ENCODE measurements at regions not wholly inside any gene's neighbourhood (a gene's known extent, or its start where the extent isn't known, plus 50 kb on each side); places are given as distances from the start of the nearest gene placed in this dataset.

GRCh38 chr6:15879371-15880261 is 216.8 kb upstream of the DTNBP1 start:
- DNase-seq (ENCODE audit: low read depth in 2 of 2): peak; percentile 60 to 87

- no peak for DNase-seq (ENCODE audit: low read depth in 2 of 2)
Observed at GRCh38 chr6:15877231-15877630, 214.4 kb upstream of the DTNBP1 start.

GRCh38 chr6:15876406-15876805 is 213.6 kb upstream of the DTNBP1 start:
- peak in 1 of 2 donors; percentile 14 for DNase-seq (ENCODE audit: low read depth in 2 of 2)

- no peak for DNase-seq (ENCODE audit: low read depth in 2 of 2)
Observed at GRCh38 chr6:15875797-15876196, 213.0 kb upstream of the DTNBP1 start.

- DNase-seq (ENCODE audit: low read depth in 2 of 2): no peak
Observed at GRCh38 chr6:15874821-15875220, 212.0 kb upstream of the DTNBP1 start.

GRCh38 chr6:15874326-15874725 is 211.5 kb upstream of the DTNBP1 start:
- DNase-seq (ENCODE audit: low read depth in 2 of 2): no peak

GRCh38 chr6:15872241-15873103 is 209.6 kb upstream of the DTNBP1 start:
- DNase-seq (ENCODE audit: low read depth in 2 of 2): peak in 1 of 2 donors; percentile 7

GRCh38 chr6:15871276-15871675 is 208.4 kb upstream of the DTNBP1 start:
- DNase-seq (ENCODE audit: low read depth in 2 of 2): peak in 1 of 2 donors; percentile 25

GRCh38 chr6:15870333-15871043 is 207.7 kb upstream of the DTNBP1 start:
- peak; percentile 40 to 93 for DNase-seq (ENCODE audit: low read depth in 2 of 2)

GRCh38 chr6:15864708-15865062 is 201.9 kb upstream of the DTNBP1 start:
- DNase-seq (ENCODE audit: low read depth in 2 of 2): no peak

- no peak for DNase-seq (ENCODE audit: low read depth in 2 of 2)
Observed at GRCh38 chr6:15864038-15864707, 201.3 kb upstream of the DTNBP1 start.

GRCh38 chr6:15862810-15863209 is 200.0 kb upstream of the DTNBP1 start:
- DNase-seq (ENCODE audit: low read depth in 2 of 2): no peak

- DNase-seq (ENCODE audit: low read depth in 2 of 2): no peak
Observed at GRCh38 chr6:15861486-15861885, 198.7 kb upstream of the DTNBP1 start.

- no peak for DNase-seq (ENCODE audit: low read depth in 2 of 2)
Observed at GRCh38 chr6:15854826-15855710, 192.2 kb upstream of the DTNBP1 start.

GRCh38 chr6:15854378-15854777 is 191.6 kb upstream of the DTNBP1 start:
- no peak for DNase-seq (ENCODE audit: low read depth in 2 of 2)

GRCh38 chr6:15853259-15853658 is 190.4 kb upstream of the DTNBP1 start:
- DNase-seq (ENCODE audit: low read depth in 2 of 2): no peak

- DNase-seq (ENCODE audit: low read depth in 2 of 2): peak in 1 of 2 donors; percentile 22
Observed at GRCh38 chr6:15852289-15852688, 189.5 kb upstream of the DTNBP1 start.

- no peak for DNase-seq (ENCODE audit: low read depth in 2 of 2)
Observed at GRCh38 chr6:15849395-15849794, 186.6 kb upstream of the DTNBP1 start.

GRCh38 chr6:15845492-15845891 is 182.7 kb upstream of the DTNBP1 start:
- no peak for DNase-seq (ENCODE audit: low read depth in 2 of 2)

- DNase-seq (ENCODE audit: low read depth in 2 of 2): no peak
Observed at GRCh38 chr6:15843764-15844163, 180.9 kb upstream of the DTNBP1 start.

Data from dermis microvascular lymphatic vessel endothelial cell (primary cell).